ENCODE measurements at regions not wholly inside any gene's neighbourhood (a gene's known extent, or its start where the extent isn't known, plus 50 kb on each side); places are given as distances from the start of the nearest gene placed in this dataset.

DNA sequence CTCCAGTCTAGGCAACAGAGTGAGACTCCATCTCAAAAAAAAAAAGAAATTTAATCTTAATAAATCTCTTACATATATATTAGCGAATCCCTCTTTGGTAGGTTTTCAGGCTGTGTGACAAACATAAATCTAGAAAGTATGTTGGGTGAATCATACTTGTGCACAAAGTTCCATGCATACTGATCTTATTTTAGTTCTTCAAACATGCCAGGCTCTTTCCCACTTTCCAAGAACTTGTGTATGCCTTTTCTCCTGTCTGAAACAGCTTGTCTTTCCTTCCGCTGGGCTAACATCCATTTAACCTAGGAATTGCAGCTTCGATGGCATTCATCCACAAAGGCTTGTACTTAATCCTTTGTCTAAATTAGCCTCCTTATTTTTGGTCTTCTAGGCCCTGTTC is 156.6 kb upstream of the CASK start:
- no peaks in the 10 kb centered on the region for H3K36me3 ChIP-seq (ENCODE audit: control insufficient read depth in 4 of 4, insufficient read depth in 3 of 4, low read depth in 1 of 4, low read length in 3 of 4)
- TF ChIP-seq, protein P1, sequence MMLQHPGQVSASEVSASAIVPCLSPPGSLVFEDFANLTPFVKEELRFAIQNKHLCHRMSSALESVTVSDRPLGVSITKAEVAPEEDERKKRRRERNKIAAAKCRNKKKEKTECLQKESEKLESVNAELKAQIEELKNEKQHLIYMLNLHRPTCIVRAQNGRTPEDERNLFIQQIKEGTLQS (IDR thresholded peaks at IDR 0.05): no peak
- TF ChIP-seq RAD21 (IDR thresholded peaks at IDR 0.05) (no peak), FOXA1 (IDR thresholded peaks at IDR 0.05) (no peak), NR2F2 (IDR thresholded peaks at IDR 0.05) (no peak), HNF4G (IDR thresholded peaks at IDR 0.05) (no peak), FOXA2 (IDR thresholded peaks at IDR 0.05) (no peak), GABPA (IDR thresholded peaks at IDR 0.05 in 1 of 2, conservative IDR thresholded peaks at IDR 0.05 in 1 of 2) (no peak), JUND (IDR thresholded peaks at IDR 0.05) (no peak), EGR1 (IDR thresholded peaks at IDR 0.05; ENCODE audit: low read depth in 2 of 2) (no peak), SP1 (IDR thresholded peaks at IDR 0.05) (no peak)
- TF ChIP-seq, protein P2, sequence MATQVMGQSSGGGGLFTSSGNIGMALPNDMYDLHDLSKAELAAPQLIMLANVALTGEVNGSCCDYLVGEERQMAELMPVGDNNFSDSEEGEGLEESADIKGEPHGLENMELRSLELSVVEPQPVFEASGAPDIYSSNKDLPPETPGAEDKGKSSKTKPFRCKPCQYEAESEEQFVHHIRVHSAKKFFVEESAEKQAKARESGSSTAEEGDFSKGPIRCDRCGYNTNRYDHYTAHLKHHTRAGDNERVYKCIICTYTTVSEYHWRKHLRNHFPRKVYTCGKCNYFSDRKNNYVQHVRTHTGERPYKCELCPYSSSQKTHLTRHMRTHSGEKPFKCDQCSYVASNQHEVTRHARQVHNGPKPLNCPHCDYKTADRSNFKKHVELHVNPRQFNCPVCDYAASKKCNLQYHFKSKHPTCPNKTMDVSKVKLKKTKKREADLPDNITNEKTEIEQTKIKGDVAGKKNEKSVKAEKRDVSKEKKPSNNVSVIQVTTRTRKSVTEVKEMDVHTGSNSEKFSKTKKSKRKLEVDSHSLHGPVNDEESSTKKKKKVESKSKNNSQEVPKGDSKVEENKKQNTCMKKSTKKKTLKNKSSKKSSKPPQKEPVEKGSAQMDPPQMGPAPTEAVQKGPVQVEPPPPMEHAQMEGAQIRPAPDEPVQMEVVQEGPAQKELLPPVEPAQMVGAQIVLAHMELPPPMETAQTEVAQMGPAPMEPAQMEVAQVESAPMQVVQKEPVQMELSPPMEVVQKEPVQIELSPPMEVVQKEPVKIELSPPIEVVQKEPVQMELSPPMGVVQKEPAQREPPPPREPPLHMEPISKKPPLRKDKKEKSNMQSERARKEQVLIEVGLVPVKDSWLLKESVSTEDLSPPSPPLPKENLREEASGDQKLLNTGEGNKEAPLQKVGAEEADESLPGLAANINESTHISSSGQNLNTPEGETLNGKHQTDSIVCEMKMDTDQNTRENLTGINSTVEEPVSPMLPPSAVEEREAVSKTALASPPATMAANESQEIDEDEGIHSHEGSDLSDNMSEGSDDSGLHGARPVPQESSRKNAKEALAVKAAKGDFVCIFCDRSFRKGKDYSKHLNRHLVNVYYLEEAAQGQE (IDR thresholded peaks at IDR 0.05): no peak
- TF ChIP-seq, protein P3, sequence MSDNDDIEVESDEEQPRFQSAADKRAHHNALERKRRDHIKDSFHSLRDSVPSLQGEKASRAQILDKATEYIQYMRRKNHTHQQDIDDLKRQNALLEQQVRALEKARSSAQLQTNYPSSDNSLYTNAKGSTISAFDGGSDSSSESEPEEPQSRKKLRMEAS (IDR thresholded peaks at IDR 0.05): no peak
- no peak for DNase-seq (ENCODE audit: low spot score)
- no peaks in the 10 kb centered on the region for H3K4me1 ChIP-seq (ENCODE audit: control insufficient read depth in 4 of 4, insufficient read depth in 4 of 4, low read length in 3 of 4)
- H3K9me3 ChIP-seq (ENCODE audit: control insufficient read depth in 4 of 4, low read length in 3 of 4): no peaks in the 10 kb centered on the region
- H3K9ac ChIP-seq (ENCODE audit: low read depth in 1 of 2, low read length in 2 of 2): no peak overlapping the region
- no peaks in the 10 kb centered on the region for H3K27me3 ChIP-seq (ENCODE audit: control insufficient read depth in 4 of 4, insufficient read depth in 4 of 4, low read length in 3 of 4)
- WGBS: 96% methylated on average over 3 of the region's 3 CpGs
- no peak overlapping the region for H3K4me3 ChIP-seq (ENCODE audit: low read depth in 1 of 3, low read length in 3 of 3)
- H3K27ac ChIP-seq (ENCODE audit: low read depth in 1 of 2, low read length in 2 of 2): no peak overlapping the region

DNA sequence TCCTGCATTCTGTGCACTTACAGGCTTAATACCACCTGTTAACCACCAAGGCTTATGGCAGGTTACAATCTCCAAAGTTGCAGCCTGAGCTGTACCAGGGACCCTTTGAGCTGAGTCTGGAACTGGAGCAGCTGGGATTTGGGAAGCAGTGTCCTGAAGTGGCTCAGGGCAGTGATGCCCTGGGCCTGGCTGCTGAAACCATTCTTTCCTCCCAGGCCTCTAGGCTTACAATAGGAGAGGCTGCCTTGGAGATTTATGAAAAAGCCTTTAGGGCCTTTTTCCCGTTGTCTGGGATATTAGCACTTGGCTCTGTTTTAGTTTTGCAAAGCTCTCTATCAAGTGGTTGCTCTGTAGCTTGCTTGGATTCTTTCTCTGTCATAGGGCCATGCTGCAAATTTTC is 154.3 kb upstream of the CASK start:
- H3K4me3 ChIP-seq (ENCODE audit: low read depth in 1 of 3, low read length in 3 of 3): no peak overlapping the region
- no peak for DNase-seq (ENCODE audit: low spot score)
- H3K27me3 ChIP-seq (ENCODE audit: control insufficient read depth in 4 of 4, insufficient read depth in 4 of 4, low read length in 3 of 4): no peaks in the 10 kb centered on the region
- no peaks in the 10 kb centered on the region for H3K36me3 ChIP-seq (ENCODE audit: control insufficient read depth in 4 of 4, insufficient read depth in 3 of 4, low read depth in 1 of 4, low read length in 3 of 4)
- no peaks in the 10 kb centered on the region for H3K9me3 ChIP-seq (ENCODE audit: control insufficient read depth in 4 of 4, low read length in 3 of 4)
- no peak overlapping the region for H3K9ac ChIP-seq (ENCODE audit: low read depth in 1 of 2, low read length in 2 of 2)
- 97% methylated on average over 1 of the region's 1 CpG for WGBS
- TF ChIP-seq JUND (IDR thresholded peaks at IDR 0.05) (no peak), FOXA1 (IDR thresholded peaks at IDR 0.05) (no peak), EGR1 (IDR thresholded peaks at IDR 0.05; ENCODE audit: low read depth in 2 of 2) (no peak), NR2F2 (IDR thresholded peaks at IDR 0.05) (no peak), TAF1 (conservative IDR thresholded peaks at IDR 0.05) (no peak), HNF4G (IDR thresholded peaks at IDR 0.05) (no peak), HNF4A (conservative IDR thresholded peaks at IDR 0.05) (no peak), RXRA (IDR thresholded peaks at IDR 0.05) (no peak)
- TF ChIP-seq, protein P2 (IDR thresholded peaks at IDR 0.05): no peak
- H3K4me1 ChIP-seq (ENCODE audit: control insufficient read depth in 4 of 4, insufficient read depth in 4 of 4, low read length in 3 of 4): no peaks in the 10 kb centered on the region
- H3K27ac ChIP-seq (ENCODE audit: low read depth in 1 of 2, low read length in 2 of 2): no peak overlapping the region
